OCI-LY3 (cell line): ENCODE measurements at regions not wholly inside any gene's neighbourhood (a gene's known extent, or its start where the extent isn't known, plus 50 kb on each side); places are given as distances from the start of the nearest gene placed in this dataset.

ENCODE experiments used
- H2AFZ ChIP-seq: fragments of 200-600, 300-600 bp; shearing (Covaris generic); 2 replicates; pipeline ENCODE4 v1.6.0; 2014; ENCODE audit warnings: antibody characterized with exemption, low read depth, low read length
- H3K27ac ChIP-seq: fragments of 200-600, 300-600 bp; sonication (generic); 2 replicates; pipeline ENCODE4 v1.5.1; 2014; ENCODE audit warnings: mild to moderate bottlenecking, low read length, moderate library complexity, mixed read lengths
- H3K27me3 ChIP-seq: fragments of 200-600, 300-600 bp; sonication (generic); 2 replicates; pipeline ENCODE4 v1.6.1; 2014; ENCODE audit warnings: low read depth, low read length, mixed read lengths
- H3K36me3 ChIP-seq: fragments of 200-600, 300-600 bp; sonication (generic); replicated peaks from 2 replicates; pipeline ENCODE3; 2014; ENCODE audit warnings: low read depth, low read length, mixed read lengths
- H3K4me1 ChIP-seq: fragments of 300-600, 200-600 bp; sonication (generic); 2 replicates; pipeline ENCODE4 v1.6.1; 2014; ENCODE audit warnings: low read length, mixed read lengths
- H3K4me2 ChIP-seq: fragments of 200-600, 300-600 bp; sonication (generic); 2 replicates; pipeline ENCODE4 v1.6.1; 2014; ENCODE audit warnings: low read length, mixed read lengths
- H3K4me3 ChIP-seq: fragments of 300-600, 200-600 bp; sonication (generic); 2 replicates; pipeline ENCODE4 v1.5.1; 2014; ENCODE audit warnings: antibody characterized with exemption, mild to moderate bottlenecking, low read length, moderate library complexity
- H3K79me2 ChIP-seq: fragments of 300-600, 200-600 bp; shearing (Covaris generic); 2 replicates; pipeline ENCODE4 v1.6.1; 2014; ENCODE audit warnings: mild to moderate bottlenecking, low read length, mixed read lengths
- H3K9ac ChIP-seq: fragments of 300-600, 200-600 bp; shearing (Covaris generic); 2 replicates; pipeline ENCODE4 v1.6.0; 2014; ENCODE audit warnings: mild to moderate bottlenecking, low read length, moderate library complexity
- H3K9me3 ChIP-seq: fragments of 200-600, 300-600 bp; shearing (Covaris generic); 2 replicates; pipeline ENCODE4 v1.6.1; 2014; ENCODE audit warnings: low read length, mixed read lengths; ENCODE audit not compliant: insufficient read depth
- H4K20me1 ChIP-seq: fragments of 200-600, 300-600 bp; sonication (generic); 2 replicates; pipeline ENCODE4 v1.6.1; 2016; ENCODE audit warnings: low read length, mixed read lengths; ENCODE audit not compliant: insufficient read depth
- CTCF ChIP-seq: fragments of 200-600, 300-600 bp; sonication (generic); IDR thresholded peaks from 2 replicates; pipeline ENCODE4 v1.5.1; 2014; ENCODE audit warnings: antibody characterized with exemption, low read length, low read depth
- EZH2phosphoT487 ChIP-seq: fragments of 200-600 bp; shearing (Covaris generic); IDR thresholded peaks from 2 replicates; pipeline ENCODE4 v1.6.1; 2018; ENCODE audit warnings: antibody characterized with exemption, mixed run types, low read depth

GRCh38 chr1:192937128-192937527, 122.0 kb downstream of the UCHL5 start:
- H3K36me3 ChIP-seq = no peaks in the 10 kb centered on the region
- no peaks in the 10 kb centered on the region for H4K20me1 ChIP-seq
- peaks cover 24% of the 10 kb centered on the region for H3K4me1 ChIP-seq
- H3K4me2 ChIP-seq = no peak overlapping the region
- H3K79me2 ChIP-seq = no peaks in the 10 kb centered on the region
- no peak for TF ChIP-seq EZH2phosphoT487
- TF ChIP-seq CTCF = no peak
- H3K9ac ChIP-seq = no peak overlapping the region
- no peaks in the 10 kb centered on the region for H3K27me3 ChIP-seq
- H3K4me3 ChIP-seq = no peak overlapping the region
- H3K9me3 ChIP-seq = no peaks in the 10 kb centered on the region
- H2AFZ ChIP-seq = no peak overlapping the region
- no peak overlapping the region for H3K27ac ChIP-seq

GRCh38 chr1:192939440-192939839, 119.7 kb downstream of the UCHL5 start:
- Histone ChIP-seq H3K4me1 (peaks cover 21% of the 10 kb centered on the region), H3K9ac (no peak overlapping the region), H3K79me2 (no peaks in the 10 kb centered on the region), H3K27me3 (no peaks in the 10 kb centered on the region), H2AFZ (no peak overlapping the region), H3K36me3 (no peaks in the 10 kb centered on the region), H4K20me1 (no peaks in the 10 kb centered on the region), H3K27ac (no peak overlapping the region), H3K4me2 (no peak overlapping the region), H3K9me3 (no peaks in the 10 kb centered on the region), H3K4me3 (no peak overlapping the region)
- TF ChIP-seq EZH2phosphoT487 (no peak), CTCF (no peak)

- no peak overlapping the region for H3K27ac ChIP-seq
- H3K9ac ChIP-seq = no peak overlapping the region
- no peak overlapping the region for H3K4me3 ChIP-seq
- peaks cover 21% of the 10 kb centered on the region for H3K4me1 ChIP-seq
- TF ChIP-seq EZH2phosphoT487 = no peak
- TF ChIP-seq CTCF = no peak
- no peaks in the 10 kb centered on the region for H3K36me3 ChIP-seq
- H3K4me2 ChIP-seq = no peak overlapping the region
- no peaks in the 10 kb centered on the region for H3K9me3 ChIP-seq
- H3K79me2 ChIP-seq = no peaks in the 10 kb centered on the region
- no peaks in the 10 kb centered on the region for H4K20me1 ChIP-seq
- no peak overlapping the region for H2AFZ ChIP-seq
- no peaks in the 10 kb centered on the region for H3K27me3 ChIP-seq
These were observed 118.5 kb downstream of the UCHL5 start for GRCh38 chr1:192940658-192941057.

- H3K4me3 ChIP-seq = no peak overlapping the region
- no peaks in the 10 kb centered on the region for H4K20me1 ChIP-seq
- H3K36me3 ChIP-seq = no peaks in the 10 kb centered on the region
- peak overlapping the region; percentile 44; the same call in 1 of the 2 replicates for H2AFZ ChIP-seq
- H3K27ac ChIP-seq = no peak overlapping the region
- TF ChIP-seq CTCF (no peak), EZH2phosphoT487 (no peak)
- H3K4me1 ChIP-seq = peaks cover 14% of the 10 kb centered on the region
- H3K9me3 ChIP-seq = no peaks in the 10 kb centered on the region
- H3K9ac ChIP-seq = no peak overlapping the region
- no peaks in the 10 kb centered on the region for H3K79me2 ChIP-seq
- no peaks in the 10 kb centered on the region for H3K27me3 ChIP-seq
- peak overlapping the region; percentile 40 for H3K4me2 ChIP-seq
These were observed 117.3 kb downstream of the UCHL5 start for GRCh38 chr1:192941722-192942411.
